IMR-90 (cell line): ENCODE measurements at regions not wholly inside any gene's neighbourhood (a gene's known extent, or its start where the extent isn't known, plus 50 kb on each side); places are given as distances from the start of the nearest gene placed in this dataset.

Experiments
- ATAC-seq: fragments of 200-7000 bp; cut with Tn5 transposase; 2 replicates; pipeline ENCODE4 v1.9.1; 2020; ENCODE audit warnings: low read depth, mild to moderate bottlenecking, moderate library complexity
- BruUV-seq: library from RNA; stranded (reverse); fragments of 400-500 nt; replicated peaks from 2 replicates; lab custom pipeline; 2021; lab: Mats Ljungman, UMichigan
- CTCF ChIA-PET: fragments of 300-600 bp; formaldehyde crosslinking; extraction: SDS; loops from one replicate; lab custom pipeline; 2021; ENCODE audit warnings: antibody characterized with exemption; lab: Yijun Ruan, JAX
- POLR2A ChIA-PET: fragments of 300-600 bp; sonication (Branson Sonifier 250); formaldehyde crosslinking; loops from one replicate; lab custom pipeline; 2022; ENCODE audit warnings: antibody characterized with exemption; ENCODE audit not compliant: unreplicated experiment; lab: Charles Lee
- DNase-seq: peaks from one replicate; pipeline ENCODE4 v3.0.0; 2013
- H2AFZ ChIP-seq: replicated peaks from 2 replicates; pipeline ENCODE3; 2013; ENCODE audit warnings: low read length, mild to moderate bottlenecking; ENCODE audit not compliant: poor library complexity
- H2AK5ac ChIP-seq: 2 replicates; pipeline ENCODE4 v1.6.1; 2013; ENCODE audit warnings: low read depth, low read length, inconsistent platforms
- H2AK9ac ChIP-seq: replicated peaks from 2 replicates; pipeline ENCODE3; 2013; ENCODE audit warnings: mild to moderate bottlenecking, low read depth, low read length, moderate library complexity; ENCODE audit not compliant: poor library complexity
- H2BK120ac ChIP-seq: 2 replicates; pipeline ENCODE4 v1.6.1; 2013; ENCODE audit warnings: low read depth, low read length, inconsistent platforms
- H2BK15ac ChIP-seq: 3 replicates; pipeline ENCODE4 v1.6.1; 2013; ENCODE audit warnings: low read depth, low read length, inconsistent platforms
- H2BK20ac ChIP-seq: 2 replicates; pipeline ENCODE4 v1.6.1; 2013; ENCODE audit warnings: low read depth, mild to moderate bottlenecking, inconsistent platforms, low read length, moderate library complexity
- H2BK5ac ChIP-seq: 2 replicates; pipeline ENCODE4 v1.6.1; 2013; ENCODE audit warnings: mild to moderate bottlenecking, low read depth, low read length, inconsistent platforms; ENCODE audit not compliant: poor library complexity, severe bottlenecking
- H3K14ac ChIP-seq: replicated peaks from 2 replicates; pipeline ENCODE4 v1.6.1; 2013; ENCODE audit warnings: low read depth, low read length, inconsistent platforms
- H3K18ac ChIP-seq: 2 replicates; pipeline ENCODE4 v1.6.1; 2013; ENCODE audit warnings: low read depth, low read length, control low read depth
- H3K23ac ChIP-seq: 2 replicates; pipeline ENCODE4 v1.6.1; 2013; ENCODE audit warnings: low read depth, low read length, inconsistent platforms
- H3K27ac ChIP-seq: 2 replicates; pipeline ENCODE4 v1.5.1; 2013; ENCODE audit warnings: mild to moderate bottlenecking, control low read depth, low read length; ENCODE audit not compliant: insufficient read depth
- H3K27me3 ChIP-seq: 2 replicates; pipeline ENCODE4 v1.6.1; 2013; ENCODE audit warnings: low read length; ENCODE audit not compliant: control insufficient read depth, insufficient read depth
- H3K36me3 ChIP-seq: 2 replicates; pipeline ENCODE4 v1.6.1; 2013; ENCODE audit warnings: low read length, mixed read lengths; ENCODE audit not compliant: control insufficient read depth, insufficient read depth
- H3K4ac ChIP-seq: 2 replicates; pipeline ENCODE4 v1.6.1; 2013; ENCODE audit warnings: low read depth, low read length, inconsistent platforms
- H3K4me1 ChIP-seq: 2 replicates; pipeline ENCODE4 v1.6.1; 2013; ENCODE audit warnings: low read length, mixed read lengths; ENCODE audit not compliant: control insufficient read depth, insufficient read depth
- H3K4me2 ChIP-seq: 2 replicates; pipeline ENCODE4 v1.6.1; 2013; ENCODE audit warnings: low read depth, mild to moderate bottlenecking, control low read depth, low read length, moderate library complexity
- H3K4me3 ChIP-seq: 2 replicates; pipeline ENCODE4 v1.5.1; 2013; ENCODE audit warnings: low read depth, mild to moderate bottlenecking, control low read depth, low read length, moderate library complexity; ENCODE audit not compliant: insufficient read depth
- H3K56ac ChIP-seq: 2 replicates; pipeline ENCODE4 v1.6.1; 2013; ENCODE audit warnings: low read length, inconsistent platforms; ENCODE audit not compliant: insufficient read depth; ENCODE audit errors: extremely low read depth
- H3K79me1 ChIP-seq, 2 experiments: 2 replicates each; pipeline ENCODE4 v1.6.1; 2013; ENCODE audit warnings: low read length in 2 of 2, inconsistent platforms in 1 of 2, low read depth in 1 of 2
- H3K9ac ChIP-seq: 2 replicates; pipeline ENCODE4 v1.6.1; 2013; ENCODE audit warnings: low read depth, low read length, control low read depth
- H3K9me1 ChIP-seq: 2 replicates; pipeline ENCODE4 v1.6.1; 2013; ENCODE audit warnings: low read length, inconsistent platforms; ENCODE audit not compliant: insufficient read depth
- H3K9me3 ChIP-seq: 2 replicates; pipeline ENCODE4 v1.6.1; 2013; ENCODE audit warnings: low read length; ENCODE audit not compliant: control insufficient read depth, insufficient read depth
- H4K20me1 ChIP-seq: 2 replicates; pipeline ENCODE4 v1.6.1; 2013; ENCODE audit warnings: low read length, inconsistent platforms; ENCODE audit not compliant: insufficient read depth
- H4K5ac ChIP-seq: 2 replicates; pipeline ENCODE4 v1.6.1; 2013; ENCODE audit warnings: mild to moderate bottlenecking, low read depth, low read length, control low read depth
- H4K8ac ChIP-seq, 2 experiments: 2 replicates each; pipeline ENCODE4 v1.6.1; 2013; ENCODE audit warnings: low read depth in 2 of 2, low read length in 2 of 2, control low read depth in 1 of 2, inconsistent platforms in 1 of 2
- H4K91ac ChIP-seq: 2 replicates; pipeline ENCODE4 v1.6.1; 2013; ENCODE audit warnings: low read depth, low read length, inconsistent platforms; ENCODE audit not compliant: insufficient read depth
- BHLHE40 ChIP-seq: fragments of 150-350 bp; IDR thresholded peaks from 2 replicates; pipeline ENCODE4 v1.6.1; 2016; ENCODE audit warnings: mild to moderate bottlenecking, low read depth, low read length
- CEBPB ChIP-seq: IDR thresholded peaks from 2 replicates; pipeline ENCODE4 v1.6.1; 2012; ENCODE audit warnings: low read depth, low read length, improper control_type of control experiment
- CHD1 ChIP-seq: IDR thresholded peaks from 2 replicates; pipeline ENCODE4 v1.6.1; 2012; ENCODE audit warnings: low read depth, low read length, improper control_type of control experiment
- FOS ChIP-seq: fragments of 150-350 bp; IDR thresholded peaks from 2 replicates; pipeline ENCODE4 v1.6.1; 2016; ENCODE audit warnings: low read depth, low read length
- MAZ ChIP-seq: IDR thresholded peaks from 2 replicates; pipeline ENCODE4 v1.6.1; 2012; ENCODE audit warnings: low read depth, mild to moderate bottlenecking, low read length, improper control_type of control experiment, moderate library complexity, borderline replicate concordance
- RAD21 ChIP-seq: IDR thresholded peaks from 2 replicates; pipeline ENCODE4 v1.6.1; 2012; ENCODE audit warnings: low read length, improper control_type of control experiment
- RCOR1 ChIP-seq: IDR thresholded peaks from 2 replicates; pipeline ENCODE4 v1.6.1; 2012; ENCODE audit warnings: mild to moderate bottlenecking, low read length, improper control_type of control experiment; ENCODE audit not compliant: insufficient replicate concordance
- SMC3 ChIP-seq: fragments of 150-350 bp; IDR thresholded peaks from 2 replicates; pipeline ENCODE4 v1.6.1; 2016; ENCODE audit warnings: low read depth, mild to moderate bottlenecking, antibody characterized with exemption, low read length, moderate library complexity
- WGBS, 2 experiments: methylation state at CpG; one replicate each; pipeline versions ENCODE4 v1.1.5 to v1.1.7; 2013; ENCODE audit warnings: missing lambda C conversion rate in 2 of 2; ENCODE audit not compliant: insufficient read length in 1 of 2; ENCODE audit errors: extremely low coverage in 2 of 2; 5-methylcytosine and 5-hydroxymethylcytosine counted together
- dilution Hi-C: fragments of 300-500 bp; cut with HindIII; formaldehyde crosslinking; loops from one replicate; pipeline ENCODE4 v1.14.3; 2018; ENCODE audit warnings: low sequenced_read_pairs; ENCODE audit not compliant: unreplicated experiment
- in situ Hi-C: fragments of 300-500 bp; cut with MboI; formaldehyde crosslinking; loops from 3 replicates; pipeline ENCODE4 v1.14.3; 2019; ENCODE audit warnings: low sequenced_read_pairs, inconsistent platforms, mixed read lengths
- intact Hi-C: fragments of 100-400 bp; cut with micrococcal nuclease; formaldehyde crosslinking; loops from 2 replicates; pipeline ENCODE4 v1.10.0; 2022
- TF ChIP-seq, protein P1 (sequence below): conservative IDR thresholded peaks from 2 replicates; pipeline ENCODE4 v1.5.1; 2012; ENCODE audit warnings: mild to moderate bottlenecking, low read depth, low read length, improper control_type of control experiment

DNA sequence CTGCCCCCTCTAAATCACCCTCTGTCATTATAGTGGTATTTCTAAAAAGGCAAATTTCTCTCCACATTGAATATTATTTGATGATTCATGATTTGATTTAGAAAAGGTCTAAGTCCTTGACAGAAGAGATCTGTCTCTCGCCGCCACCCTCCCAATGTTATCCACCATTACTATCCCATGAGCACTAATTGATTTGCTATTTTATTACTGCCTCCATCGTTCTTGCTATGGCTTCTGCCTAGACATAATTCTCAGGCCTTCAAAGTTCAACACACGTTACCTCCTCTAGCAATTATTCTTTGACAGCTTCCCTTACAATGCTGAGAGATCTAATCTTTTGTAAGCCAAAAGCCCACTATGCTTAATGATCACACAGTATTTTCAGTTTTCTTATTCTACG lies 507.0 kb upstream of the CHAC2 start:
- H2BK15ac ChIP-seq, result no peak overlapping the region
- CTCF ChIA-PET, result no interaction called here
- 40% methylated on average over 1 of the region's 5 CpGs; no CpG with 5 or more reads in 1 of the 2 experiments for WGBS, 2 experiments
- TF ChIP-seq MAZ (no peak), CHD1 (no peak), SMC3 (no peak), RCOR1 (no peak), FOS (no peak), RAD21 (no peak), BHLHE40 (no peak), CEBPB (no peak)
- TF ChIP-seq, protein P1, sequence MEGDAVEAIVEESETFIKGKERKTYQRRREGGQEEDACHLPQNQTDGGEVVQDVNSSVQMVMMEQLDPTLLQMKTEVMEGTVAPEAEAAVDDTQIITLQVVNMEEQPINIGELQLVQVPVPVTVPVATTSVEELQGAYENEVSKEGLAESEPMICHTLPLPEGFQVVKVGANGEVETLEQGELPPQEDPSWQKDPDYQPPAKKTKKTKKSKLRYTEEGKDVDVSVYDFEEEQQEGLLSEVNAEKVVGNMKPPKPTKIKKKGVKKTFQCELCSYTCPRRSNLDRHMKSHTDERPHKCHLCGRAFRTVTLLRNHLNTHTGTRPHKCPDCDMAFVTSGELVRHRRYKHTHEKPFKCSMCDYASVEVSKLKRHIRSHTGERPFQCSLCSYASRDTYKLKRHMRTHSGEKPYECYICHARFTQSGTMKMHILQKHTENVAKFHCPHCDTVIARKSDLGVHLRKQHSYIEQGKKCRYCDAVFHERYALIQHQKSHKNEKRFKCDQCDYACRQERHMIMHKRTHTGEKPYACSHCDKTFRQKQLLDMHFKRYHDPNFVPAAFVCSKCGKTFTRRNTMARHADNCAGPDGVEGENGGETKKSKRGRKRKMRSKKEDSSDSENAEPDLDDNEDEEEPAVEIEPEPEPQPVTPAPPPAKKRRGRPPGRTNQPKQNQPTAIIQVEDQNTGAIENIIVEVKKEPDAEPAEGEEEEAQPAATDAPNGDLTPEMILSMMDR, result no peak
- H4K8ac ChIP-seq, result no peak overlapping the region
- no peak overlapping the region for H3K4me2 ChIP-seq
- DNase-seq, result no peak
- no peaks in the 10 kb centered on the region for H3K36me3 ChIP-seq
- no peak overlapping the region for H2BK5ac ChIP-seq
- H3K56ac ChIP-seq, result no peak overlapping the region
- no TSS peak for BruUV-seq
- H3K18ac ChIP-seq, result no peak overlapping the region
- H2BK120ac ChIP-seq, result no peak overlapping the region
- no peak overlapping the region for H3K14ac ChIP-seq
- dilution Hi-C loops (no loop called here), in situ Hi-C loops (no loop called here), intact Hi-C loops (no loop called here)
- POLR2A ChIA-PET, result no interaction called here
- H4K20me1 ChIP-seq, result no peaks in the 10 kb centered on the region
- no peak overlapping the region for H2AK9ac ChIP-seq
- no peaks in the 10 kb centered on the region for H3K4me1 ChIP-seq
- H2AFZ ChIP-seq, result no peak overlapping the region
- H3K9me3 ChIP-seq, result no peaks in the 10 kb centered on the region
- H3K4ac ChIP-seq, result no peak overlapping the region
- H2BK20ac ChIP-seq, result no peak overlapping the region
- no peak overlapping the region for H3K23ac ChIP-seq
- H4K91ac ChIP-seq, result no peak overlapping the region
- H3K9ac ChIP-seq, result no peak overlapping the region
- H3K79me1 ChIP-seq, result no peaks in the 10 kb centered on the region
- H3K4me3 ChIP-seq, result no peak overlapping the region
- no peaks in the 10 kb centered on the region for H3K9me1 ChIP-seq
- no peak overlapping the region for H2AK5ac ChIP-seq
- H3K27me3 ChIP-seq, result no peaks in the 10 kb centered on the region
- no peak overlapping the region for H3K27ac ChIP-seq
- ATAC-seq, result no peak
- no peak overlapping the region for H4K5ac ChIP-seq
